SK-N-SH (cell line): ENCODE measurements at regions not wholly inside any gene's neighbourhood (a gene's known extent, or its start where the extent isn't known, plus 50 kb on each side); places are given as distances from the start of the nearest gene placed in this dataset.

Experiments used
- CTCF ChIA-PET: fragments of 300-600, 350-600 bp; formaldehyde crosslinking; extraction: SDS; loops from one replicate; lab custom pipeline; 2021; lab: Yijun Ruan, JAX
- POLR2A ChIA-PET: fragments of 350-600 bp; sonication (Branson Sonifier 250); formaldehyde crosslinking; extraction: SDS; loops from one replicate; lab custom pipeline; 2020; ENCODE audit warnings: antibody characterized with exemption, inconsistent platforms; lab: Yijun Ruan, JAX
- DNase-seq: peaks from one replicate; pipeline ENCODE4 v3.0.0; 2012
- H2AFZ ChIP-seq: fragments of 200-600 bp; sonication (generic); 2 replicates; pipeline ENCODE4 v1.8.1; 2016; ENCODE audit warnings: antibody characterized with exemption, mild to moderate bottlenecking, low read depth
- H3F3A ChIP-seq: fragments of 200-600 bp; sonication (generic); replicated peaks from 2 replicates; pipeline ENCODE3; 2016; ENCODE audit warnings: antibody characterized with exemption, mild to moderate bottlenecking; ENCODE audit not compliant: insufficient read depth
- H3K27ac ChIP-seq, 2 experiments: fragments of 200-500 bp in 1 of 2; fragments of 200-600 bp in 1 of 2; sonication (Bioruptor generic) in 1 of 2; sonication (generic), shearing (Covaris generic) in 1 of 2; 2 replicates each; pipeline versions ENCODE4 v1.5.1 to v1.6.1; 2014 to 2016; ENCODE audit warnings: low read depth in 2 of 2, inconsistent platforms in 1 of 2, low read length in 1 of 2, mild to moderate bottlenecking in 1 of 2, mixed read lengths in 1 of 2
- H3K27me3 ChIP-seq: fragments of 200-600 bp; sonication (generic), shearing (Covaris generic); 2 replicates; pipeline ENCODE4 v1.6.1; 2016; ENCODE audit warnings: mixed run types; ENCODE audit not compliant: insufficient read depth
- H3K36me3 ChIP-seq, 2 experiments: fragments of 200-500 bp in 1 of 2; fragments of 200-600 bp in 1 of 2; sonication (Bioruptor generic) in 1 of 2; sonication (generic) in 1 of 2; replicated peaks in 1 of 2; 2 replicates each; pipeline versions ENCODE3 to v1.5.1; 2014 to 2016; ENCODE audit warnings: low read length in 1 of 2, mild to moderate bottlenecking in 1 of 2; ENCODE audit not compliant: insufficient read depth in 2 of 2, control insufficient read depth in 1 of 2
- H3K4me1 ChIP-seq, 2 experiments: fragments of 200-500 bp in 1 of 2; fragments of 200-600 bp in 1 of 2; sonication (Bioruptor generic) in 1 of 2; sonication (generic), shearing (Covaris generic) in 1 of 2; 2 replicates each; pipeline versions ENCODE4 v1.5.1 to v1.6.1; 2014 to 2016; ENCODE audit warnings: low read depth in 1 of 2, low read length in 1 of 2, mixed run types in 1 of 2; ENCODE audit not compliant: insufficient read depth in 2 of 2, control insufficient read depth in 1 of 2
- H3K4me2 ChIP-seq: fragments of 200-600 bp; sonication (generic), shearing (Covaris generic); 2 replicates; pipeline ENCODE4 v1.6.1; 2017; ENCODE audit warnings: mixed run types
- H3K4me3 ChIP-seq, 2 experiments: fragments of 200-500 bp in 1 of 2; fragments of 200-600 bp in 1 of 2; sonication (Bioruptor generic) in 1 of 2; sonication (generic), shearing (Covaris generic) in 1 of 2; 2 replicates each; pipeline versions ENCODE4 v1.5.1 to v1.8.1; 2014 to 2016; ENCODE audit warnings: low read depth in 2 of 2, inconsistent platforms in 1 of 2, low read length in 1 of 2, mild to moderate bottlenecking in 1 of 2, mixed read lengths in 1 of 2, moderate library complexity in 1 of 2
- H3K79me2 ChIP-seq: fragments of 200-600 bp; sonication (generic); 2 replicates; pipeline ENCODE4 v1.8.1; 2017; ENCODE audit warnings: mild to moderate bottlenecking; ENCODE audit not compliant: insufficient read depth
- H3K9ac ChIP-seq: fragments of 200-600 bp; sonication (generic); 2 replicates; pipeline ENCODE4 v1.6.1; 2017; ENCODE audit warnings: mixed run types
- H3K9me2 ChIP-seq: fragments of 200-600 bp; sonication (generic); 2 replicates; pipeline ENCODE4 v1.6.1; 2017; ENCODE audit warnings: mixed run types
- H3K9me3 ChIP-seq: fragments of 200-600 bp; sonication (generic); 2 replicates; pipeline ENCODE4 v1.6.1; 2017; ENCODE audit warnings: mixed run types, mild to moderate bottlenecking, moderate library complexity
- H4K20me1 ChIP-seq: fragments of 200-600 bp; sonication (generic); 2 replicates; pipeline ENCODE4 v1.6.1; 2017; ENCODE audit warnings: mild to moderate bottlenecking, mixed run types; ENCODE audit not compliant: insufficient read depth
- CHD2 ChIP-seq: fragments of 150-350 bp; IDR thresholded peaks from 2 replicates; pipeline ENCODE4 v1.6.1; 2018; ENCODE audit warnings: low read length; ENCODE audit not compliant: partially characterized antibody
- CTCF ChIP-seq: fragments of 200-600 bp; sonication (generic); IDR thresholded peaks from 2 replicates; pipeline ENCODE4 v1.6.1; 2017; ENCODE audit warnings: antibody characterized with exemption, mild to moderate bottlenecking, moderate library complexity
- FOXJ3 ChIP-seq: sonication (generic); formaldehyde crosslinking; IDR thresholded peaks from 2 replicates; pipeline ENCODE4 v1.5.1; 2020; ENCODE audit warnings: mild to moderate bottlenecking, missing genetic modification reagents
- GABPA ChIP-seq: IDR thresholded peaks from 2 replicates; pipeline ENCODE4 v1.4.0; 2012; ENCODE audit warnings: low read depth, mild to moderate bottlenecking
- MXI1 ChIP-seq: IDR thresholded peaks from 2 replicates; pipeline ENCODE4 v1.6.1; 2012; ENCODE audit warnings: mild to moderate bottlenecking, low read depth, low read length, improper control_type of control experiment
- NRF1 ChIP-seq: IDR thresholded peaks from 2 replicates; pipeline ENCODE4 v1.6.1; 2012; ENCODE audit warnings: low read depth, mild to moderate bottlenecking, low read length
- POLR2AphosphoS5 ChIP-seq: IDR thresholded peaks from 2 replicates; pipeline ENCODE4 v1.6.1; 2012; ENCODE audit warnings: low read depth, low read length
- REST ChIP-seq: IDR thresholded peaks from 2 replicates; pipeline ENCODE4 v1.6.1; 2012; ENCODE audit warnings: mild to moderate bottlenecking, low read depth, low read length, moderate library complexity
- USF1 ChIP-seq: IDR thresholded peaks from 2 replicates; pipeline ENCODE4 v1.4.0; 2012; ENCODE audit warnings: low read depth, borderline replicate concordance
- USF2 ChIP-seq: fragments of 150-350 bp; IDR thresholded peaks from 2 replicates; pipeline ENCODE4 v1.6.1; 2017; ENCODE audit warnings: antibody characterized with exemption, low read length, low read depth, borderline replicate concordance
- ZBTB33 ChIP-seq: IDR thresholded peaks from 2 replicates; pipeline ENCODE4 v1.4.0; 2012; ENCODE audit warnings: low read depth, borderline replicate concordance
- WGBS: methylation state at CpG from one replicate; pipeline ENCODE4 v1.1.6; 2017; ENCODE audit warnings: low lambda C conversion rate; 5-methylcytosine and 5-hydroxymethylcytosine counted together

- Histone ChIP-seq H3K4me2 (no peak overlapping the region), H2AFZ (no peak overlapping the region), H3K36me3 (no peaks in the 10 kb centered on the region), H3K27me3 (no peaks in the 10 kb centered on the region), H3K4me3 (no peak overlapping the region), H3K4me1 (no peaks in the 10 kb centered on the region), H3K9me2 (no peaks in the 10 kb centered on the region), H3F3A (no peaks in the 10 kb centered on the region)
- POLR2A ChIA-PET = no interaction called here
- no peak for TF ChIP-seq CHD2
- no peak for TF ChIP-seq USF1
- no peak for TF ChIP-seq GABPA
- no peak for TF ChIP-seq FOXJ3 (CRISPR knock-in tag)
- no peak for TF ChIP-seq CTCF
- TF ChIP-seq REST = no peak
- no peak for TF ChIP-seq NRF1
- no peak for TF ChIP-seq MXI1
- TF ChIP-seq, all 33 proteins: peak for 0
- no peak overlapping the region for H3K9ac ChIP-seq
- no peak for DNase-seq
- H3K9me3 ChIP-seq = no peaks in the 10 kb centered on the region
- no peaks in the 10 kb centered on the region for H4K20me1 ChIP-seq
- H3K27ac ChIP-seq = no peak overlapping the region
- CTCF ChIA-PET = no interaction called here
- no peaks in the 10 kb centered on the region for H3K79me2 ChIP-seq
Measured at GRCh38 chr9:11347437-11347836, 734.6 kb upstream of the PTPRD start.

- Histone ChIP-seq H4K20me1 (no peaks in the 10 kb centered on the region), H3K36me3 (no peaks in the 10 kb centered on the region), H2AFZ (no peak overlapping the region), H3K79me2 (no peaks in the 10 kb centered on the region), H3K27me3 (no peaks in the 10 kb centered on the region), H3K9ac (no peak overlapping the region), H3K9me2 (no peaks in the 10 kb centered on the region), H3K4me3 (no peak overlapping the region), H3F3A (no peaks in the 10 kb centered on the region), H3K9me3 (no peaks in the 10 kb centered on the region), H3K27ac (no peak overlapping the region), H3K4me1 (no peaks in the 10 kb centered on the region), H3K4me2 (no peak overlapping the region)
- 27% methylated on average over 5 of the region's 5 CpGs for WGBS
- DNase-seq = no peak
- CTCF ChIA-PET = no interaction called here
- POLR2A ChIA-PET = no interaction called here
- TF ChIP-seq ZBTB33 = no peak
- no peak for TF ChIP-seq CHD2
- no peak for TF ChIP-seq POLR2AphosphoS5
- TF ChIP-seq USF2 = no peak
- TF ChIP-seq USF1 = no peak
Measured at GRCh38 chr9:11348366-11348765, 735.6 kb upstream of the PTPRD start.
